ENCODE measurements at regions not wholly inside any gene's neighbourhood (a gene's known extent, or its start where the extent isn't known, plus 50 kb on each side); places are given as distances from the start of the nearest gene placed in this dataset.

DNA sequence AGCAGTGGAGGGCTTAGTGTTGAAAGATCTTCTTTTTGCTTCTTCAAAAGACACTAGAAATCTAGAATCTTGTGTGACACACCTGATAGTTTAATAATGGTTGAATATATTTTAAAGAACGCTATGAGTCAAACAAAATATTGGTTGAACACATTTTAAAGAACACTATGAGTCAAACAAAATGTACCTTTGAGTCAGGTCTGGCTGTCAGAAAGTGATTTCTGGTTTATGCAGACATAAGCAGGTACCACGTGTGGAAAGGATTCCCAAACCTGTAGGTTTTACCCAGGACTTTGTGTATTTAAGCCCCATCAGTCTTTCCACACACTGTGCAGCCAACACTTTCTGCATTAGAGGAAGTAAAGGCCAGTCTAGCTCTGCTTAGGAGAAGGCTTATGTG, 366.7 kb upstream of the TENM4 start:
- Histone ChIP-seq H2AFZ (no peak overlapping the region), H3K27ac (no peak overlapping the region), H4K20me1 (ENCODE audit: insufficient read depth, poor library complexity, severe bottlenecking) (no peaks in the 10 kb centered on the region), H3K36me3 (replicated peaks; ENCODE audit: insufficient read depth, low read depth) (no peaks in the 10 kb centered on the region), H3K4me2 (no peak overlapping the region), H3K79me2 (no peaks in the 10 kb centered on the region), H3K4me3 (no peak overlapping the region), H3K4me1 (ENCODE audit: insufficient read depth) (peaks cover 4% of the 10 kb centered on the region), H3K9me2 (replicated peaks; ENCODE audit: insufficient read depth) (no peaks in the 10 kb centered on the region), H3K9me3 (ENCODE audit: low read depth) (no peaks in the 10 kb centered on the region), H3K27me3 (no peaks in the 10 kb centered on the region)
- 81% methylated on average over 2 of the region's 2 CpGs for WGBS (ENCODE audit: low lambda C conversion rate, missing lambda C conversion rate)
- no peak for DNase-seq (ENCODE audit: low spot score)
- TF ChIP-seq EZH2phosphoT487 (IDR thresholded peaks at IDR 0.05; ENCODE audit: low read depth, severe bottlenecking, unreplicated experiment) (no peak), EZH2 (IDR thresholded peaks at IDR 0.05; ENCODE audit: borderline replicate concordance) (no peak)
- TF ChIP-seq, protein P1, sequence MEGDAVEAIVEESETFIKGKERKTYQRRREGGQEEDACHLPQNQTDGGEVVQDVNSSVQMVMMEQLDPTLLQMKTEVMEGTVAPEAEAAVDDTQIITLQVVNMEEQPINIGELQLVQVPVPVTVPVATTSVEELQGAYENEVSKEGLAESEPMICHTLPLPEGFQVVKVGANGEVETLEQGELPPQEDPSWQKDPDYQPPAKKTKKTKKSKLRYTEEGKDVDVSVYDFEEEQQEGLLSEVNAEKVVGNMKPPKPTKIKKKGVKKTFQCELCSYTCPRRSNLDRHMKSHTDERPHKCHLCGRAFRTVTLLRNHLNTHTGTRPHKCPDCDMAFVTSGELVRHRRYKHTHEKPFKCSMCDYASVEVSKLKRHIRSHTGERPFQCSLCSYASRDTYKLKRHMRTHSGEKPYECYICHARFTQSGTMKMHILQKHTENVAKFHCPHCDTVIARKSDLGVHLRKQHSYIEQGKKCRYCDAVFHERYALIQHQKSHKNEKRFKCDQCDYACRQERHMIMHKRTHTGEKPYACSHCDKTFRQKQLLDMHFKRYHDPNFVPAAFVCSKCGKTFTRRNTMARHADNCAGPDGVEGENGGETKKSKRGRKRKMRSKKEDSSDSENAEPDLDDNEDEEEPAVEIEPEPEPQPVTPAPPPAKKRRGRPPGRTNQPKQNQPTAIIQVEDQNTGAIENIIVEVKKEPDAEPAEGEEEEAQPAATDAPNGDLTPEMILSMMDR (IDR thresholded peaks at IDR 0.05; ENCODE audit: poor library complexity) = no peak

GRCh38 chr11:79796704-79797103, 355.9 kb upstream of the TENM4 start:
- TF ChIP-seq EZH2phosphoT487 (IDR thresholded peaks at IDR 0.05; ENCODE audit: low read depth, severe bottlenecking, unreplicated experiment) = no peak
- TF ChIP-seq, protein P1 (IDR thresholded peaks at IDR 0.05; ENCODE audit: poor library complexity) = no peak
- no peak for TF ChIP-seq EZH2 (IDR thresholded peaks at IDR 0.05; ENCODE audit: borderline replicate concordance)
- Histone ChIP-seq H3K9me2 (replicated peaks; ENCODE audit: insufficient read depth) (no peaks in the 10 kb centered on the region), H2AFZ (no peak overlapping the region), H4K20me1 (ENCODE audit: insufficient read depth, poor library complexity, severe bottlenecking) (no peaks in the 10 kb centered on the region), H3K9me3 (ENCODE audit: low read depth) (no peaks in the 10 kb centered on the region), H3K4me2 (no peak overlapping the region), H3K4me1 (ENCODE audit: insufficient read depth) (no peaks in the 10 kb centered on the region), H3K4me3 (no peak overlapping the region), H3K79me2 (no peaks in the 10 kb centered on the region), H3K36me3 (replicated peaks; ENCODE audit: insufficient read depth, low read depth) (no peaks in the 10 kb centered on the region), H3K27me3 (no peaks in the 10 kb centered on the region), H3K27ac (no peak overlapping the region)
- WGBS (ENCODE audit: low lambda C conversion rate, missing lambda C conversion rate) = 58% methylated on average over 1 of the region's 1 CpG
- DNase-seq (ENCODE audit: low spot score) = no peak

GRCh38 chr11:79794484-79795393, 353.9 kb upstream of the TENM4 start:
- TF ChIP-seq EZH2phosphoT487 (IDR thresholded peaks at IDR 0.05; ENCODE audit: low read depth, severe bottlenecking, unreplicated experiment) (no peak), EZH2 (IDR thresholded peaks at IDR 0.05; ENCODE audit: borderline replicate concordance) (no peak)
- TF ChIP-seq, protein P1 (IDR thresholded peaks at IDR 0.05; ENCODE audit: poor library complexity) = no peak
- H4K20me1 ChIP-seq (ENCODE audit: insufficient read depth, poor library complexity, severe bottlenecking) = no peaks in the 10 kb centered on the region
- no peaks in the 10 kb centered on the region for H3K9me2 ChIP-seq (replicated peaks; ENCODE audit: insufficient read depth)
- peak overlapping the region; percentile 14 for H3K27ac ChIP-seq
- 77% methylated on average over 4 of the region's 4 CpGs for WGBS (ENCODE audit: low lambda C conversion rate, missing lambda C conversion rate)
- no peak for DNase-seq (ENCODE audit: low spot score)
- no peak overlapping the region for H3K4me3 ChIP-seq
- no peak overlapping the region for H3K4me2 ChIP-seq
- no peaks in the 10 kb centered on the region for H3K4me1 ChIP-seq (ENCODE audit: insufficient read depth)
- no peaks in the 10 kb centered on the region for H3K79me2 ChIP-seq
- H3K36me3 ChIP-seq (replicated peaks; ENCODE audit: insufficient read depth, low read depth) = no peaks in the 10 kb centered on the region
- no peak overlapping the region for H2AFZ ChIP-seq
- H3K9me3 ChIP-seq (ENCODE audit: low read depth) = no peaks in the 10 kb centered on the region
- no peaks in the 10 kb centered on the region for H3K27me3 ChIP-seq
